ENCODE measurements at regions not wholly inside any gene's neighbourhood (a gene's known extent, or its start where the extent isn't known, plus 50 kb on each side); places are given as distances from the start of the nearest gene placed in this dataset.

GRCh38 chr7:69328516-69328915 lies 269.8 kb upstream of the AUTS2 start:
- Histone ChIP-seq H3K9me3 (ENCODE audit: low read length) (no peaks in the 10 kb centered on the region), H3K4me3 (ENCODE audit: low read length) (no peak overlapping the region), H3K4me1 (ENCODE audit: insufficient read depth, low read length) (no peaks in the 10 kb centered on the region), H3K36me3 (ENCODE audit: insufficient read depth, low read length) (no peaks in the 10 kb centered on the region), H3K27me3 (ENCODE audit: insufficient read depth, low read length) (no peaks in the 10 kb centered on the region), H2AFZ (ENCODE audit: low read depth, low read length) (no peak overlapping the region)

DNA sequence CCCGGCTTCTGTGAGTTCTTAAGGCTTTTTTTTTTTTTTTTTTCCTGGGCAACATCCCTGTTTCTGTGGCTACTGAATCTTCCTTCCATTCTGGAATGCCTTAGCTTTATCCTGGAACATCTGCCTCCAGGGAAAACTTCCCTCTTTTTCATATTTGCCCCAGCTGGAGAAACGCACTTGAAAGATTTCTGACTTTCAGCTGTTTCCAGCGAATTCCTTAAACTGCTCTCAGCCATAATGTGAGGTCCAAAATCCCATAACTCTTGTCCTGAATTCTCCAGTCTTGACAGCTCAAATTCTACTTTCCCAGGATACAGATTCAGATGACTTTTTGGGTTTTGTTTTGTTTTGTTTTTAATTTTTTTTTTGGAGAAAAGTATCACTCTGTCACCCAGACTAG lies 263.6 kb upstream of the AUTS2 start:
- H3K4me1 ChIP-seq (ENCODE audit: insufficient read depth, low read length): no peaks in the 10 kb centered on the region
- no peaks in the 10 kb centered on the region for H3K36me3 ChIP-seq (ENCODE audit: insufficient read depth, low read length)
- H2AFZ ChIP-seq (ENCODE audit: low read depth, low read length): no peak overlapping the region
- no peaks in the 10 kb centered on the region for H3K9me3 ChIP-seq (ENCODE audit: low read length)
- H3K27me3 ChIP-seq (ENCODE audit: insufficient read depth, low read length): no peaks in the 10 kb centered on the region
- no peak overlapping the region for H3K4me3 ChIP-seq (ENCODE audit: low read length)

GRCh38 chr7:69335331-69335730 lies 262.9 kb upstream of the AUTS2 start:
- Histone ChIP-seq H3K9me3 (ENCODE audit: low read length) (no peaks in the 10 kb centered on the region), H3K27me3 (ENCODE audit: insufficient read depth, low read length) (no peaks in the 10 kb centered on the region), H3K4me1 (ENCODE audit: insufficient read depth, low read length) (no peaks in the 10 kb centered on the region), H3K4me3 (ENCODE audit: low read length) (no peak overlapping the region), H3K36me3 (ENCODE audit: insufficient read depth, low read length) (no peaks in the 10 kb centered on the region), H2AFZ (ENCODE audit: low read depth, low read length) (no peak overlapping the region)

DNA sequence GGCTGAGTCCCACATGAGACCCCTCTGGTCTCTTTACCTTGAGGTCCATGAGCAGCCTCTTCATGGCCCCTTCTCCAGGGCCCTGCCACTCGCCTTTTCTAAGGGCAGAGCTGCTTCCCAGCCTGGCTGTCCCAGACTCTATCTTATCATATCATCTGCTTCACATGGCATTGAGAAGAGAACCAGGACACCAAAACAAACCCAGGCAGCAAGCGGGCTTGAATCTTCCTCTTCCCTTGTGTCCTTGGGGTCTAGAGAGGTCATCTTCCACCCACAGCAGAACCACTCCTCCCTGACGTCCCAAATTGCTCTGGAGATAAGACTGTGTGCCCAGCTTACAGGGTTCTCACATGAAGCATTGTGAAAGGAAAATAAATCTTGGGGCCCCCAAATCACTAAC lies 261.3 kb upstream of the AUTS2 start:
- H3K36me3 ChIP-seq (ENCODE audit: insufficient read depth, low read length): no peaks in the 10 kb centered on the region
- no peak overlapping the region for H2AFZ ChIP-seq (ENCODE audit: low read depth, low read length)
- H3K27me3 ChIP-seq (ENCODE audit: insufficient read depth, low read length): no peaks in the 10 kb centered on the region
- no peaks in the 10 kb centered on the region for H3K4me1 ChIP-seq (ENCODE audit: insufficient read depth, low read length)
- no peak overlapping the region for H3K4me3 ChIP-seq (ENCODE audit: low read length)
- no peaks in the 10 kb centered on the region for H3K9me3 ChIP-seq (ENCODE audit: low read length)

- Histone ChIP-seq H3K27me3 (ENCODE audit: insufficient read depth, low read length) (no peaks in the 10 kb centered on the region), H2AFZ (ENCODE audit: low read depth, low read length) (no peak overlapping the region), H3K4me3 (ENCODE audit: low read length) (no peak overlapping the region), H3K9me3 (ENCODE audit: low read length) (no peaks in the 10 kb centered on the region), H3K4me1 (ENCODE audit: insufficient read depth, low read length) (no peaks in the 10 kb centered on the region), H3K36me3 (ENCODE audit: insufficient read depth, low read length) (no peaks in the 10 kb centered on the region)
Measured at GRCh38 chr7:69338144-69338543, 260.1 kb upstream of the AUTS2 start.

- no peaks in the 10 kb centered on the region for H3K36me3 ChIP-seq (ENCODE audit: insufficient read depth, low read length)
- H3K4me1 ChIP-seq (ENCODE audit: insufficient read depth, low read length): no peaks in the 10 kb centered on the region
- no peak overlapping the region for H3K4me3 ChIP-seq (ENCODE audit: low read length)
- no peaks in the 10 kb centered on the region for H3K27me3 ChIP-seq (ENCODE audit: insufficient read depth, low read length)
- no peak overlapping the region for H2AFZ ChIP-seq (ENCODE audit: low read depth, low read length)
- no peaks in the 10 kb centered on the region for H3K9me3 ChIP-seq (ENCODE audit: low read length)
Measured at GRCh38 chr7:69341288-69341687, 257.0 kb upstream of the AUTS2 start.

DNA sequence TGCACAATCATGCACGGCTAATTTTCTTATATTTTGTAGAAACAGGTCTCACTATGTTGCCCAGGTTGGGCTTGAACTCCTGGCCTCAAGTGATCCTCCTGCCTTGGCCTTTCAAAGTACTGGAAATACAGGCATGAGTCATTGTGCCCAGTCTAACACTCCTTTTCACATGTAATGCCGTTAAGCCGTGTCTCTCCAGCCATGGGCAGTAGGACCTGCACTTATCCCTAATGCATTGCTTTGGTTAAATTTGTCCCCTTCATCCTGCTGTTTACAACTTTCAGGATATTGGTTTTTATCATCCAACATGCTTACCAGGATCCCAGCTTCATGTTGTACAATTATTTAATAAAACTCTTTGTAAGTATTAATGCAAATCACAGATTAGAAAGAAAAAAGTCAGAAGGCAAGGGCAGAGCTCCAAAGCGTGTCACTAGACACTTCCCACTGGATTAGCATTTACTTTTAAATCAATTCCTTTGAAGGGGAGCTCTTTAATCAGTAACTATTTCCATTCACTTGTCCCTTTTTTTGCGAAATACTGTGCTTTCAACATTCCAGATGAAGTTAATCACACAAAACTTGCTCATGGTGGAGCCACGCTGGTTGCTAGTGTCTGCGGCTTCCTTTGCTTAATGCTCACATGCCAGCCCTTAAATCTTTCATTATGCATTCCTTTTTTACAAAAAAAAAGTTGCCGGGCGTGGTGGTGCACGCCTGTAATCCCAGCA lies 256.0 kb upstream of the AUTS2 start:
- H3K4me1 ChIP-seq (ENCODE audit: insufficient read depth, low read length): no peaks in the 10 kb centered on the region
- no peaks in the 10 kb centered on the region for H3K9me3 ChIP-seq (ENCODE audit: low read length)
- H3K4me3 ChIP-seq (ENCODE audit: low read length): no peak overlapping the region
- H2AFZ ChIP-seq (ENCODE audit: low read depth, low read length): no peak overlapping the region
- H3K36me3 ChIP-seq (ENCODE audit: insufficient read depth, low read length): no peaks in the 10 kb centered on the region
- H3K27me3 ChIP-seq (ENCODE audit: insufficient read depth, low read length): no peaks in the 10 kb centered on the region

- Histone ChIP-seq H3K36me3 (ENCODE audit: insufficient read depth, low read length) (no peaks in the 10 kb centered on the region), H3K4me3 (ENCODE audit: low read length) (no peak overlapping the region), H2AFZ (ENCODE audit: low read depth, low read length) (no peak overlapping the region), H3K4me1 (ENCODE audit: insufficient read depth, low read length) (no peaks in the 10 kb centered on the region), H3K27me3 (ENCODE audit: insufficient read depth, low read length) (no peaks in the 10 kb centered on the region), H3K9me3 (ENCODE audit: low read length) (no peaks in the 10 kb centered on the region)
Measured at GRCh38 chr7:69349291-69349690, 249.0 kb upstream of the AUTS2 start.

DNA sequence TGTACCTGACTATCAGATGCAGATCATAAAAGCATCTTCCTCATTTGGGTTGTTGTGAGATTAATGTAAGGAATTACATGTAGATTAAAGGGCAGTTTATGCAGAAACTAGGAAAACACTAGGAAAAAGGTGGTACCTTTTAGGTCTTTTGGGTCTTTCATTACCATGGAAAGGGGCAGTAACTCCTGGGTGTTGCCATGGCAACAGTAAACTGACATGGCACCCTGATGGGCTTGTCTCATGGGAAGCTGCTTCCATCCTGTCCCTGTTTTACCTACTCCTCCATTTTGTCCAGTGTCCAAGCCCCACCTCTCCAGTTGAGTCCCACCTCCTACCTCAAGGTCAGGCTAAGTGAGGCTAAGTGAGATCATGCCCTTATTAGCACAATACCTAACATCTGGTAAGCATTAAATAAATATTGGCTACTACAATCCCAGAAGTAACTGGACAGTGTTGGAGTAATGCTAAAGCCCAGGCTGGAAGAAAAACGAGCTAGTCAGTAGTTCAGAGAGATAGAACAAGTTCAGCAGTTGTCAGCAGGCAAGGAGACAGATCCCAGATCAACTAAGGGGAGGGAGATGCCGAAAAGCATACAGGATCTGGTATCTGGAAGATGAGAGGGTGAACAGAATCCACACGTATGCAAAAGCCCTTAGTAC lies 240.0 kb upstream of the AUTS2 start:
- Histone ChIP-seq H3K4me1 (ENCODE audit: insufficient read depth, low read length) (no peaks in the 10 kb centered on the region), H3K27me3 (ENCODE audit: insufficient read depth, low read length) (no peaks in the 10 kb centered on the region), H3K9me3 (ENCODE audit: low read length) (no peaks in the 10 kb centered on the region)

GRCh38 chr7:69359003-69359700 lies 239.1 kb upstream of the AUTS2 start:
- no peaks in the 10 kb centered on the region for H3K4me1 ChIP-seq (ENCODE audit: insufficient read depth, low read length)
- H3K9me3 ChIP-seq (ENCODE audit: low read length): no peaks in the 10 kb centered on the region
- no peaks in the 10 kb centered on the region for H3K27me3 ChIP-seq (ENCODE audit: insufficient read depth, low read length)
- no peak overlapping the region for H3K4me3 ChIP-seq (ENCODE audit: low read length)
- no peak overlapping the region for H2AFZ ChIP-seq (ENCODE audit: low read depth, low read length)
- no peaks in the 10 kb centered on the region for H3K36me3 ChIP-seq (ENCODE audit: insufficient read depth, low read length)

More for the DNA sequence above, 240.0 kb upstream of the AUTS2 start:
- no peak overlapping the region for H2AFZ ChIP-seq (ENCODE audit: low read depth, low read length)
- H3K4me3 ChIP-seq (ENCODE audit: low read length): no peak overlapping the region
- no peaks in the 10 kb centered on the region for H3K36me3 ChIP-seq (ENCODE audit: insufficient read depth, low read length)

GRCh38 chr7:69360913-69361312 lies 237.4 kb upstream of the AUTS2 start:
- Histone ChIP-seq H3K4me3 (ENCODE audit: low read length) (no peak overlapping the region), H3K27me3 (ENCODE audit: insufficient read depth, low read length) (no peaks in the 10 kb centered on the region), H2AFZ (ENCODE audit: low read depth, low read length) (no peak overlapping the region), H3K36me3 (ENCODE audit: insufficient read depth, low read length) (no peaks in the 10 kb centered on the region), H3K9me3 (ENCODE audit: low read length) (no peaks in the 10 kb centered on the region), H3K4me1 (ENCODE audit: insufficient read depth, low read length) (no peaks in the 10 kb centered on the region)

GRCh38 chr7:69363136-69363535 lies 235.1 kb upstream of the AUTS2 start:
- H3K4me3 ChIP-seq (ENCODE audit: low read length): no peak overlapping the region
- no peaks in the 10 kb centered on the region for H3K36me3 ChIP-seq (ENCODE audit: insufficient read depth, low read length)
- no peaks in the 10 kb centered on the region for H3K4me1 ChIP-seq (ENCODE audit: insufficient read depth, low read length)

GRCh38 chr7:69364813-69365643 lies 233.2 kb upstream of the AUTS2 start:
- H3K36me3 ChIP-seq (ENCODE audit: insufficient read depth, low read length): no peaks in the 10 kb centered on the region
- H3K27me3 ChIP-seq (ENCODE audit: insufficient read depth, low read length): no peaks in the 10 kb centered on the region
- no peaks in the 10 kb centered on the region for H3K4me1 ChIP-seq (ENCODE audit: insufficient read depth, low read length)
- H3K4me3 ChIP-seq (ENCODE audit: low read length): no peak overlapping the region
- no peak overlapping the region for H2AFZ ChIP-seq (ENCODE audit: low read depth, low read length)
- no peaks in the 10 kb centered on the region for H3K9me3 ChIP-seq (ENCODE audit: low read length)

More at GRCh38 chr7:69363136-69363535, 235.1 kb upstream of the AUTS2 start:
- H2AFZ ChIP-seq (ENCODE audit: low read depth, low read length): no peak overlapping the region
- H3K27me3 ChIP-seq (ENCODE audit: insufficient read depth, low read length): no peaks in the 10 kb centered on the region
- no peaks in the 10 kb centered on the region for H3K9me3 ChIP-seq (ENCODE audit: low read length)
